ENCODE measurements at regions not wholly inside any gene's neighbourhood (a gene's known extent, or its start where the extent isn't known, plus 50 kb on each side); places are given as distances from the start of the nearest gene placed in this dataset.

- TF ChIP-seq EZH2 (IDR thresholded peaks at IDR 0.05) = no peak
- TF ChIP-seq, protein P1, sequence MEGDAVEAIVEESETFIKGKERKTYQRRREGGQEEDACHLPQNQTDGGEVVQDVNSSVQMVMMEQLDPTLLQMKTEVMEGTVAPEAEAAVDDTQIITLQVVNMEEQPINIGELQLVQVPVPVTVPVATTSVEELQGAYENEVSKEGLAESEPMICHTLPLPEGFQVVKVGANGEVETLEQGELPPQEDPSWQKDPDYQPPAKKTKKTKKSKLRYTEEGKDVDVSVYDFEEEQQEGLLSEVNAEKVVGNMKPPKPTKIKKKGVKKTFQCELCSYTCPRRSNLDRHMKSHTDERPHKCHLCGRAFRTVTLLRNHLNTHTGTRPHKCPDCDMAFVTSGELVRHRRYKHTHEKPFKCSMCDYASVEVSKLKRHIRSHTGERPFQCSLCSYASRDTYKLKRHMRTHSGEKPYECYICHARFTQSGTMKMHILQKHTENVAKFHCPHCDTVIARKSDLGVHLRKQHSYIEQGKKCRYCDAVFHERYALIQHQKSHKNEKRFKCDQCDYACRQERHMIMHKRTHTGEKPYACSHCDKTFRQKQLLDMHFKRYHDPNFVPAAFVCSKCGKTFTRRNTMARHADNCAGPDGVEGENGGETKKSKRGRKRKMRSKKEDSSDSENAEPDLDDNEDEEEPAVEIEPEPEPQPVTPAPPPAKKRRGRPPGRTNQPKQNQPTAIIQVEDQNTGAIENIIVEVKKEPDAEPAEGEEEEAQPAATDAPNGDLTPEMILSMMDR (IDR thresholded peaks at IDR 0.05) = no peak
These were observed 200.9 kb upstream of the FSIP2 start for GRCh38 chr2:185537689-185538088.
